BJ (cell line): ENCODE measurements at regions not wholly inside any gene's neighbourhood (a gene's known extent, or its start where the extent isn't known, plus 50 kb on each side); places are given as distances from the start of the nearest gene placed in this dataset.

ENCODE experiments used
- CTCF ChIA-PET: fragments of 350-600 bp; formaldehyde crosslinking; extraction: SDS; loops from one replicate; lab custom pipeline; 2021; ENCODE audit warnings: antibody characterized with exemption, inconsistent platforms; lab: Yijun Ruan, JAX
- POLR2A ChIA-PET: fragments of 300-600 bp; sonication (Branson Sonifier 250); formaldehyde crosslinking; extraction: SDS; loops from one replicate; lab custom pipeline; 2021; ENCODE audit warnings: antibody characterized with exemption; lab: Charles Lee
- DNase-seq: peaks from one replicate; pipeline ENCODE4 v3.0.0-alpha.2; 2011; ENCODE audit warnings: low read depth
- H3K27me3 ChIP-seq: 2 replicates; pipeline ENCODE4 v1.6.0; 2011; ENCODE audit warnings: low read length; ENCODE audit not compliant: control insufficient read depth, insufficient read depth
- H3K36me3 ChIP-seq: 2 replicates; pipeline ENCODE4 v1.5.1; 2011; ENCODE audit warnings: low read length; ENCODE audit not compliant: control insufficient read depth, insufficient read depth
- H3K4me3 ChIP-seq: 2 replicates; pipeline ENCODE4 v1.5.1; 2011; ENCODE audit warnings: low read depth, mild to moderate bottlenecking, control low read depth, low read length
- TF ChIP-seq, protein P1 (sequence below): IDR thresholded peaks from 2 replicates; pipeline ENCODE4 v1.5.1; 2011; ENCODE audit warnings: low read depth, mild to moderate bottlenecking, control low read depth, inconsistent platforms, low read length, moderate library complexity; ENCODE audit not compliant: insufficient read depth

DNA sequence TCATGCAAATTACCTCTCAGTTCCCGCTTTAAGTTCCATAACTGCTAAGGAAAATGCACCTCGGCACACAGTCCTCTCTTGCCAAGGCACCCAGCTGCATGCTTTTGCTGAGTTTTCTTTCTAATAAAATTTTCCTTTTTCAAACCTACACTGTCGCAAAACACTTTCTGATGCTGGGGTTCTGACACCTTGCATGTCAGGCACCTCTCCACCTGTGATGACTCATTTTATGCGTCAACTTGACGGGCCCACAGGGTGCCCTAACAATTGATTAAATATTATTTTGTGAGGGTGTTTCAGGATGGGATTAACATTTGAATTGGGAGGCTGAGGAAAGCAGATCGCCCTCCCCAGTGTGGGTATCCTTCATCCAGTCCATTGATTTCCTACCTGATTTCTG is 291.0 kb upstream of the STS start:
- CTCF ChIA-PET, result no interaction called here
- Histone ChIP-seq H3K4me3 (no peak overlapping the region), H3K27me3 (no peaks in the 10 kb centered on the region), H3K36me3 (no peaks in the 10 kb centered on the region)
- TF ChIP-seq, protein P1, sequence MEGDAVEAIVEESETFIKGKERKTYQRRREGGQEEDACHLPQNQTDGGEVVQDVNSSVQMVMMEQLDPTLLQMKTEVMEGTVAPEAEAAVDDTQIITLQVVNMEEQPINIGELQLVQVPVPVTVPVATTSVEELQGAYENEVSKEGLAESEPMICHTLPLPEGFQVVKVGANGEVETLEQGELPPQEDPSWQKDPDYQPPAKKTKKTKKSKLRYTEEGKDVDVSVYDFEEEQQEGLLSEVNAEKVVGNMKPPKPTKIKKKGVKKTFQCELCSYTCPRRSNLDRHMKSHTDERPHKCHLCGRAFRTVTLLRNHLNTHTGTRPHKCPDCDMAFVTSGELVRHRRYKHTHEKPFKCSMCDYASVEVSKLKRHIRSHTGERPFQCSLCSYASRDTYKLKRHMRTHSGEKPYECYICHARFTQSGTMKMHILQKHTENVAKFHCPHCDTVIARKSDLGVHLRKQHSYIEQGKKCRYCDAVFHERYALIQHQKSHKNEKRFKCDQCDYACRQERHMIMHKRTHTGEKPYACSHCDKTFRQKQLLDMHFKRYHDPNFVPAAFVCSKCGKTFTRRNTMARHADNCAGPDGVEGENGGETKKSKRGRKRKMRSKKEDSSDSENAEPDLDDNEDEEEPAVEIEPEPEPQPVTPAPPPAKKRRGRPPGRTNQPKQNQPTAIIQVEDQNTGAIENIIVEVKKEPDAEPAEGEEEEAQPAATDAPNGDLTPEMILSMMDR, result no peak
- DNase-seq, result no peak
- POLR2A ChIA-PET, result no interaction called here

DNA sequence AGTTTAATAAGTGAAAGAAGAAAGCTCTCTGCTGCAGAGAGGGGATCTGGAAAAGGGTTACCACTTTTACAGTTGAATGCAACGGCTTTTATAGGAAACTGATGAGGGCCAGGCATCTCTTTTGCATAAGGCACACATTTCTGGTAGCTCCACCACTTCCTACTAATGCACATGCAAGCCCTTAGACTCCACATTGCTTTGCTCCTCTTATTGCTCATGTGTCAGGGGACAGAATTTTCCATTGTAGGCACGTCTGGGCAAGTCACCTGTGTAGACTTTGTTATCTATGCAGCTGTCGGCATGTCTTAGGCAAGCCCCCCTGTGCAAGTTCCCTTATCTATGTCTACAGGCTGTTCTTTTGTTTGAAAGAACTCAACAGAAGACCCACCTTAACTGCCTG is 294.6 kb upstream of the STS start:
- ChIA-PET POLR2A (no interaction called here), CTCF (no interaction called here)
- Histone ChIP-seq H3K27me3 (no peaks in the 10 kb centered on the region), H3K36me3 (no peaks in the 10 kb centered on the region), H3K4me3 (no peak overlapping the region)
- DNase-seq, result no peak
- TF ChIP-seq, protein P1, result no peak

DNA sequence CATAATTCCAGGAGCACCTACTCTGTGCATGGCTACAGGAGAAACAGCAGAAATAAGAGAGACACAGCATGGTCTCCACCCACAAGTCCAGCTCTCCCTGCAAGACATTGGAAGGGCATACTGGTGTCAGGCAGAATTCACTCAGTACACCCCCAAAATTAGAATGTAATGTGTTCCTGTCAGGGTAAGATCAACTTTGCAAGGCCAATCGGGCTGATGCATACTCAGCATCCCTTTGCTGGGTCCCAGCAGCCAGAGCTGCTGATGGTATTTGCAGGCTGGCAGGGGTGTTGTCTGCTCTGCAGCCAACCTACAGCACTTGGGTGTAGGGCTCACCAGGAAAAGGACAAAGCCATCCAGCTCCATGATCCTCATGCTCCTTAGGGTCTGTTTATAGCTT is 295.4 kb upstream of the STS start:
- ChIA-PET POLR2A (no interaction called here), CTCF (no interaction called here)
- no peak for DNase-seq
- TF ChIP-seq, protein P1, result no peak
- H3K36me3 ChIP-seq, result no peaks in the 10 kb centered on the region
- no peak overlapping the region for H3K4me3 ChIP-seq
- no peaks in the 10 kb centered on the region for H3K27me3 ChIP-seq

DNA sequence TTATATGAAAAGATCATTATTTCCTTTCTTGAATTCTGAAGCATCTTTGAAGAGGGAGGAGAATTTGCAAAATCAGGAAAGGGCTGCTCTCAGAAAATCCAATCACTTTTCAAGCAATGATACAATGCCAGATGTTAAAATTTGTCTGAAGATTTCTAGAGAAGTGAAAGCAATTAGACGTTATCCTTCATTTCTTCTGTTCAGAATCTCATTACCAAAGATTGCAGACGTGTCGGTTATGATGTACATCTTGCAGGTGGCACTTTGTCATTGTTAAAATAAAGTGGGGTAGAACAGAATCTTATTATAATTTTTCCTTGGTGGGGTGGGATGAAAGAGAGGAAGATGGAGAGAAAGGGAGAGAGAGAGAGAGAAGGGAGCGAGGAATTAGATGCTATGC is 296.4 kb upstream of the STS start:
- ChIA-PET CTCF (no interaction called here), POLR2A (no interaction called here)
- Histone ChIP-seq H3K36me3 (no peaks in the 10 kb centered on the region), H3K4me3 (no peak overlapping the region), H3K27me3 (no peaks in the 10 kb centered on the region)
- DNase-seq, result no peak
- TF ChIP-seq, protein P1, result no peak

DNA sequence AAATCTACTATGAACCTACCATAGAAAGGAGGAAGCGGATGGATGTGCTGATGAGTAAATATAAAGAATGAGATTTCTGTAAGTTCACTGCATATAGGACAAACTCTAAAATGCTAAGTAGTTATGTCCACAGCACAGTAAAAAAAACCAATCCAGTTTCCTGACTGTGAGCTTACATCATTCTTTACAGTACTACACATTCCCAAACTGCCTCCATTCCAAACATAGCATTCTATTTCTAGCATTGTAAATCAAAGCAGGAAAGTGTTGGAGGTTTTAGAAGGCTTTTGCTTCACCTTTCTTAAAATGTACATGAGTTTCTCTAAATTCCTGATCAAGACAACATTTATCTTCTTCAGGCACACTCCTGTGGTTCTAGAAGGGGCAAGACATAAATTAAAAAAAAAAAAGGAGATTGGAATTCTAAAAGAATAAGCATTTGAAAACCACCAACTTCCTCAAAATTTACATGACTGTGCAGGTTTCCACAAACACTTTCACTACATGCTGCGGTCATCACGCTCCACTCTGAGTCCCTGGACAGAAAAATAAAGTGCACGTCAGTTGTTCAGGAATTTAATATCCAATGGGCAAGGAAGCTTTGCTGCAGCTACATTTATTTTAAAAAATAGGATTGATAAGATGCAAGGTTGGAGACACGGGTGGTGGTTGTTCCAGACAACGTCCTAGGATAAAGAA is 297.6 kb upstream of the STS start:
- ChIA-PET POLR2A (no interaction called here), CTCF (no interaction called here)
- Histone ChIP-seq H3K36me3 (no peaks in the 10 kb centered on the region), H3K4me3 (no peak overlapping the region), H3K27me3 (no peaks in the 10 kb centered on the region)
- TF ChIP-seq, protein P1, result no peak
- peak; percentile 26 for DNase-seq
